Epithelial cell of proximal tubule (primary cell): ENCODE measurements at regions not wholly inside any gene's neighbourhood (a gene's known extent, or its start where the extent isn't known, plus 50 kb on each side); places are given as distances from the start of the nearest gene placed in this dataset.

Experiments
- DNase-seq: peaks from one replicate; pipeline ENCODE4 v3.0.0-alpha.2; 2011; ENCODE audit warnings: low read depth
- H3K4me3 ChIP-seq: 2 replicates; pipeline ENCODE4 v1.5.1; 2011; ENCODE audit warnings: low read depth, mild to moderate bottlenecking, low read length
- CTCF ChIP-seq: conservative IDR thresholded peaks from 2 replicates; pipeline ENCODE4 v1.5.1; 2012; ENCODE audit warnings: low read depth, mild to moderate bottlenecking, low read length

DNA sequence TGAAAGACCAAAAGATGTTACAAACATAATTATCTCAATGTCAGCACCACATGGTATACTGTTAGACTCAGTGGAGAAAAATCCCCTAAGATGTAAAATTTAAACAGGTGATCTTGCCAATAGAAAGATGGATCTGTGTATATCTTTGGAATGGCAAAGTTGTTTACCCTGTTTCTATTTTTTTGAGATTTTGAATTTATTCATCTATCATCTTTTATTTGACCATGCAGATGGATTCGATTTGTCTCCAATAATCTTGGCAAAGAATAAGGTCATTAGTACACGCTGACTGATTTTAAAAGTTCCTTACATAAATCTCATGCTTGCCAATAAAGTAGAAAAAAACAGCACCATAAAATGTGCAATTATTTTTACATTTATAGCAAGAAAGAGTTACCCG, 459.3 kb downstream of the MBD2 start:
- no peak overlapping the region for H3K4me3 ChIP-seq
- TF ChIP-seq CTCF, result no peak
- DNase-seq, result no peak

DNA sequence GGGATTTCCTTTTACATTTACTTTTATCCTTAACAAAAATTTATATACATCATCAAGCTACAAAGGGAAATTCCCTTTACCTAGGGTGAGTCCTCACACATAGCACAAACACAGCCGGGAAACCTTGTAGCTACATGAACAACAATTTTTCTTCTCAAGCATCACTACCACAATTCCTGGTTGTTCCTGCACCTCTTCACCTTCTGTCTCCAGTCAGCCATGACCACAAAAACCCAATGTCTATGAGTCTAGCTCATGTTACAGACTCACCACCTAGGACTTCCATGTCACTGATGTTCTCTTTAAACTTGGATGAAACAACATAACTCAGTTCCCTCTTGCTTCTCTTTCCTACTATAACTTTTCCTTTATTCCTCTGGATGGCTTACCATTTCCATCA, 460.4 kb downstream of the MBD2 start:
- no peak overlapping the region for H3K4me3 ChIP-seq
- DNase-seq, result no peak

DNA sequence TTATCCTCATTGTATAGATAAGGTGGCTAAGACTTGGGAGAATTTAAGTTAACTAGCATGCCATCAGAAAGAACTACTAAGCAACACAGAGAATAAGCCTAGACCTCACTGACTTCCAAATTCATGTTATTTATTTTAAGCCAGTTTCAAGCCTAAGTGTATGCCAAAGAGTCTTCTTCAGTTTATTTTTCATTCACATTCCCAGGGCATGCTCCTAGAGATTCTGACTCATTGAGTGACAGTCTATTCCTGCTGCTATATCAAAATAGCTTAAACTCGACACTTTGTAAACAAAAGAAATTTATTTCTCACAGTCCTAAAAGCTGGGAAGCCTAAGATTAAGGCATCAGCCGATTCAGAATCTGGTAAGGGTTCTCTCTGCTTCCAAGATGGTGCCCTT, 467.1 kb downstream of the MBD2 start:
- no peak for DNase-seq
- no peak for TF ChIP-seq CTCF
- no peak overlapping the region for H3K4me3 ChIP-seq

More for the DNA sequence above, 460.4 kb downstream of the MBD2 start:
- no peak for TF ChIP-seq CTCF

- no peak for DNase-seq
- TF ChIP-seq CTCF, result no peak
- H3K4me3 ChIP-seq, result no peak overlapping the region
These were observed 467.9 kb downstream of the MBD2 start for GRCh38 chr18:53756610-53756972.

DNA sequence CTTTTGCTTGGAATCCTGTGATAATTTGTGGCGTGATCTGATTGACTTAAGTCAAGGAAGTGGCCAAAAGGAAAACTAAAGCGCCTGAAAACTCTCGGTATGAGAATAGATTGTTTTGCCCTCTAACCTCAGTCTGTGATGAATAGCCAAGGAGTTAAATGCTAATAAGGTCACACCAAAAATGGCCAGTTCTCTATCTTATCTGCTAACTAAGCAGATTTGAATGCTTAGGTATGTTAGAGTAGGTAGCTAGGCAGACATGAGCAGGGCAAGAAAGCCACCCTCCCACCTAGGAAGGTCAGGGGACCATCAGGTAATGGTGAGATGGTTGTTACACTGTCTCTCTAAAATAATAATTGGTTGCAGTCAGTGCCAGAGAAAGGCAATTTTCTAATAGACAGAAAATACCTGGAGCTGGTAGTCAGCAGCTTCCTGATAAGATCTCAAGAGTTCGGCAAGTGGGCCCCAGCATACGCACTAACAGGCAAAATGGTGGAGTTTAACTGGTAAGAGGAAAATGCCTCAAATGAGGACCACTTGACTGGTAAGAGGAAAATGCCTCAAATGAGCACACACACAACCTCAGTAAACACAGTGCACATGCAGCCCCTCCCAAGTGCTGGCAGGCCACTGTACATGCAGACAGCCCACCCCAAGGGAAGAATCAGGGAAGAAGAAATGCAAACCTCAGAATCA, 468.4 kb downstream of the MBD2 start:
- H3K4me3 ChIP-seq, result no peak overlapping the region
- DNase-seq, result no peak
- TF ChIP-seq CTCF, result no peak

DNA sequence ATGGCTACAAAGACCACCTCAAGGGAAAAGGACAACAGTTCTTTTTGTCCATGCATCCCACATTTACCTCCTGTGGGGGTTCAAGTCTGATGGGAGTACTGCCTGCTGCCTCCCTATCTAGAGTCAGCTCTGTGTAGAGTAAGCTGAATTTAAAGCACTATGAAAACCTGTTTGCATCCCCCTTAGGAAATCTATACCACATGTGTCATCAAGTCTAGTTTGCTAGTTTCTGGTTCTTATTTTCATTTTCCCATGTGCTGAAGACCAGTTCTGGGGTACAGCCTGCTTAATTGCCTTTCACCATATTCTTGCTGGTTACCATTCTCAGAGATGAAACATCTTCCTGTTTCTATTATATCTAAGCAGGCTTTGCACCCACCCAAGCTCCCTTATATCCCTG, 470.3 kb downstream of the MBD2 start:
- no peak for DNase-seq
- TF ChIP-seq CTCF, result no peak
- no peak overlapping the region for H3K4me3 ChIP-seq

DNA sequence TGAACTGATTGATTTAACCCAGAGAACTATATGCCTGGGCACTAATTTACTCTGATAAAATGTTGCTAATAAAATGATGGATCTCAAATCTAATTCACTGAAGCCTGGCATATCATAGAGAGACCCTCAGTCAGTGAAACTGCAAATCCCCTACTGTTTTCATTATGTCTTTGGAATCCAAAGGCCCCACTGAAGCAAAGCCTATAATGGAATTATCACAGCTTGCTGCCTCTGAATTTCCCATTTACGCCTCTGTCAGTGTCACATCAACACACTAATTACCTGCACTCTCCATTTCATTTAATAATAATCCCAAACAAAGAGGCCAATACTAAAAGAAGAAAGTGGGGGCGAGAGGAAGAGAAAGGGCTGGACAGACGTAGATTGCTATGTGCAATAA, 470.9 kb downstream of the MBD2 start:
- no peak for TF ChIP-seq CTCF
- H3K4me3 ChIP-seq, result no peak overlapping the region
- no peak for DNase-seq
